A549 (cell line): ENCODE measurements at regions not wholly inside any gene's neighbourhood (a gene's known extent, or its start where the extent isn't known, plus 50 kb on each side); places are given as distances from the start of the nearest gene placed in this dataset.

Source experiments
- ATAC-seq, 2 experiments: fragments of 200-7000 bp in 1 of 2; fragments of >200 bp in 1 of 2; cut with Nextera tagmentation in 1 of 2; cut with Tn5 transposase in 1 of 2; 3 replicates each; pipeline versions ENCODE4 v1.8.0 to v1.9.1; 2018 to 2020; ENCODE audit warnings: mild to moderate bottlenecking in 1 of 2, moderate library complexity in 1 of 2
- CTCF ChIA-PET: fragments of 300-600 bp; sonication (Branson Sonifier 250); formaldehyde crosslinking; extraction: SDS; loops from one replicate; lab custom pipeline; 2021; ENCODE audit warnings: antibody characterized with exemption, inconsistent platforms; lab: Yijun Ruan, JAX
- POLR2A ChIA-PET: fragments of 350-600 bp; formaldehyde crosslinking; extraction: SDS; loops from one replicate; lab custom pipeline; 2021; ENCODE audit warnings: antibody characterized with exemption, inconsistent platforms; lab: Yijun Ruan, JAX
- DNase-seq, 2 experiments: peaks; one replicate each; pipeline versions ENCODE4 v3.0.0 to v3.0.0-alpha.2; 2011 to 2016; ENCODE audit warnings: low read depth in 1 of 2, low spot score in 1 of 2
- FAIRE-seq: peaks from 2 replicates; lab custom pipeline; 2011; peaks lifted over from hg19 to GRCh38; lab: Jason Lieb, UNC
- H3K27ac ChIP-seq, 2 experiments: fragments of >200 bp; sonication (Bioruptor Twin); formaldehyde crosslinking; 3 replicates each; pipeline ENCODE4 v1.5.1; 2016 to 2017
- H3K4me1 ChIP-seq: fragments of >200 bp; sonication (Bioruptor Twin); formaldehyde crosslinking; 3 replicates; pipeline ENCODE4 v1.6.1; 2016
- H3K4me2 ChIP-seq: fragments of >200 bp; sonication (Bioruptor Twin); formaldehyde crosslinking; 3 replicates; pipeline ENCODE4 v1.6.1; 2016
- H3K4me3 ChIP-seq: fragments of >200 bp; sonication (Bioruptor Twin); formaldehyde crosslinking; 3 replicates; pipeline ENCODE4 v1.5.1; 2016
- H3K9me3 ChIP-seq: fragments of >200 bp; sonication (Bioruptor Twin); formaldehyde crosslinking; 3 replicates; pipeline ENCODE4 v1.6.1; 2016
- E2F6 ChIP-seq: IDR thresholded peaks from 2 replicates; pipeline ENCODE4 v1.6.1; 2012; ENCODE audit warnings: low read depth, borderline replicate concordance
- ELK1 ChIP-seq: fragments of 150-350 bp; IDR thresholded peaks from 2 replicates; pipeline ENCODE4 v1.6.1; 2014; ENCODE audit warnings: low read depth, mild to moderate bottlenecking, low read length
- ESRRA ChIP-seq: fragments of 150-350 bp; IDR thresholded peaks from 2 replicates; pipeline ENCODE4 v1.6.1; 2014; ENCODE audit warnings: mild to moderate bottlenecking, low read length, borderline replicate concordance
- FOSB ChIP-seq: fragments of 250-450 bp; sonication (Bioruptor Pico); IDR thresholded peaks from 2 replicates; pipeline ENCODE4 v1.5.0; 2020; ENCODE audit warnings: mild to moderate bottlenecking, moderate library complexity
- FOXS1 ChIP-seq: fragments of 250-450 bp; sonication (Bioruptor Pico); IDR thresholded peaks from 2 replicates; pipeline ENCODE4 v1.5.0; 2020; ENCODE audit warnings: mild to moderate bottlenecking, moderate library complexity
- HEYL ChIP-seq: fragments of 250-450 bp; sonication (Bioruptor Pico); IDR thresholded peaks from 2 replicates; pipeline ENCODE4 v1.8.0; 2021; ENCODE audit warnings: mild to moderate bottlenecking, moderate library complexity
- HMGXB4 ChIP-seq: fragments of 250-450 bp; sonication (Bioruptor Pico); IDR thresholded peaks from 2 replicates; pipeline ENCODE4 v1.5.0; 2021; ENCODE audit warnings: mild to moderate bottlenecking, moderate library complexity, borderline replicate concordance
- HOXA7 ChIP-seq: fragments of 250-450 bp; sonication (Bioruptor Pico); IDR thresholded peaks from 2 replicates; pipeline ENCODE4 v1.5.0; 2020; ENCODE audit warnings: mild to moderate bottlenecking, moderate library complexity
- HOXB5 ChIP-seq: fragments of 250-450 bp; sonication (Bioruptor Pico); IDR thresholded peaks from 2 replicates; pipeline ENCODE4 v1.5.0; 2020; ENCODE audit warnings: mild to moderate bottlenecking, moderate library complexity
- KDM5A ChIP-seq: fragments of 200-600 bp; sonication (generic); IDR thresholded peaks from 2 replicates; pipeline ENCODE4 v1.6.1; 2016; ENCODE audit warnings: antibody characterized with exemption, mild to moderate bottlenecking
- MAX ChIP-seq: IDR thresholded peaks from 2 replicates; pipeline ENCODE4 v1.6.1; 2012
- MAZ ChIP-seq: fragments of 150-350 bp; IDR thresholded peaks from 2 replicates; pipeline ENCODE4 v1.6.1; 2014; ENCODE audit warnings: antibody characterized with exemption, low read depth, low read length, borderline replicate concordance
- NFE2L2 ChIP-seq: fragments of 150-350 bp; conservative IDR thresholded peaks from 2 replicates; pipeline ENCODE4 v1.6.1; 2014; ENCODE audit warnings: low read length
- NPAS2 ChIP-seq: fragments of 250-450 bp; sonication (Bioruptor Pico); IDR thresholded peaks from 2 replicates; pipeline ENCODE4 v1.8.0; 2022; ENCODE audit warnings: mild to moderate bottlenecking, moderate library complexity, borderline replicate concordance
- POLR2A ChIP-seq: IDR thresholded peaks from 2 replicates; pipeline ENCODE4 v1.6.1; 2012; ENCODE audit warnings: mild to moderate bottlenecking, low read length
- RAD21 ChIP-seq, 2 experiments: fragments of >200 bp in 1 of 2; sonication (Bioruptor Twin) in 1 of 2; formaldehyde crosslinking in 1 of 2; IDR thresholded peaks in 1 of 2; conservative IDR thresholded peaks in 1 of 2; 2 replicates in 1 of 2; 3 replicates in 1 of 2; pipeline ENCODE4 v1.6.1; 2012 to 2018; ENCODE audit warnings: inconsistent platforms in 1 of 2
- REST ChIP-seq: fragments of 200-600 bp; sonication (generic); IDR thresholded peaks from 2 replicates; pipeline ENCODE4 v1.6.1; 2016; ENCODE audit warnings: antibody characterized with exemption, mild to moderate bottlenecking, moderate library complexity
- SMC3 ChIP-seq: fragments of >200 bp; sonication (Bioruptor Twin); formaldehyde crosslinking; IDR thresholded peaks from 3 replicates; pipeline ENCODE4 v1.6.1; 2018; ENCODE audit warnings: inconsistent platforms
- TP53 ChIP-seq: fragments of 250-450 bp; sonication (Bioruptor Pico); IDR thresholded peaks from 2 replicates; pipeline ENCODE4 v1.5.0; 2021; ENCODE audit warnings: mild to moderate bottlenecking, moderate library complexity
- USF2 ChIP-seq: fragments of 450-650 bp; IDR thresholded peaks from 2 replicates; pipeline ENCODE4 v1.6.1; 2014; ENCODE audit warnings: antibody characterized with exemption
- ZNF302 ChIP-seq: fragments of 250-450 bp; sonication (Bioruptor Pico); IDR thresholded peaks from 2 replicates; pipeline ENCODE4 v1.9.0; 2021; ENCODE audit warnings: inconsistent platforms, mild to moderate bottlenecking, moderate library complexity
- ZSCAN20 ChIP-seq: fragments of 250-450 bp; sonication (Bioruptor Pico); IDR thresholded peaks from 2 replicates; pipeline ENCODE4 v1.8.0; 2022; ENCODE audit warnings: mild to moderate bottlenecking, moderate library complexity
- WGBS: methylation state at CpG from one replicate; pipeline ENCODE4 v1.1.6; 2017; ENCODE audit errors: missing lambda C conversion rate; 5-methylcytosine and 5-hydroxymethylcytosine counted together

GRCh38 chrX:149280011-149280410 lies 225.1 kb downstream of the IDS start:
- CTCF ChIA-PET: interaction anchor here (1.1 to 1.4 kb wide), 2 partner anchors 99 to 1229 kb away, joined by 3 read pairs; no protein-coding TSS in a partner anchor
- H3K9me3 ChIP-seq: no peaks in the 10 kb centered on the region

GRCh38 chrX:149275836-149276235 lies 229.3 kb downstream of the IDS start:
- no peaks in the 10 kb centered on the region for H3K4me1 ChIP-seq
- CTCF ChIA-PET: no interaction called here
- 0% methylated on average over 2 of the region's 2 CpGs for WGBS
- no peak for ATAC-seq
- no peak for DNase-seq
- no peaks in the 10 kb centered on the region for H3K9me3 ChIP-seq
- H3K4me2 ChIP-seq: no peak overlapping the region
- FAIRE-seq: peak; percentile 78
- no peak overlapping the region for H3K4me3 ChIP-seq
- no peak overlapping the region for H3K27ac ChIP-seq
- POLR2A ChIA-PET: no interaction called here
- TF ChIP-seq HMGXB4 (CRISPR knock-in tag) (no peak), E2F6 (no peak), FOSB (CRISPR knock-in tag) (no peak), HOXA7 (CRISPR knock-in tag) (no peak), POLR2A (no peak), ZSCAN20 (CRISPR knock-in tag) (no peak), USF2 (no peak), KDM5A (no peak), MAX (no peak)

More at GRCh38 chrX:149280011-149280410, 225.1 kb downstream of the IDS start:
- ATAC-seq (no peak), DNase-seq (no peak), FAIRE-seq (no peak)
- POLR2A ChIA-PET: no interaction called here
- Histone ChIP-seq H3K27ac (no peak overlapping the region), H3K4me2 (no peak overlapping the region), H3K4me1 (no peaks in the 10 kb centered on the region), H3K4me3 (no peak overlapping the region)
- no peak for TF ChIP-seq RAD21 (conservative IDR thresholded peaks at IDR 0.05 in 1 of 2, IDR thresholded peaks at IDR 0.05 in 1 of 2)
- TF ChIP-seq MAZ: no peak
- no peak for TF ChIP-seq MAX
- TF ChIP-seq E2F6: no peak
- TF ChIP-seq ESRRA: no peak
- TF ChIP-seq ZSCAN20 (CRISPR knock-in tag): no peak
- no peak for TF ChIP-seq SMC3
- TF ChIP-seq REST: no peak
- TF ChIP-seq NPAS2 (CRISPR knock-in tag): no peak
- TF ChIP-seq ELK1: no peak
- TF ChIP-seq NFE2L2: no peak
- no peak for TF ChIP-seq FOXS1 (CRISPR knock-in tag)
- no peak for TF ChIP-seq TP53 (CRISPR knock-in tag)
- no peak for TF ChIP-seq HOXB5
- TF ChIP-seq ZNF302: no peak
- TF ChIP-seq HEYL (CRISPR knock-in tag): no peak
- TF ChIP-seq USF2: no peak
